ENCODE measurements at regions not wholly inside any gene's neighbourhood (a gene's known extent, or its start where the extent isn't known, plus 50 kb on each side); places are given as distances from the start of the nearest gene placed in this dataset.

DNA sequence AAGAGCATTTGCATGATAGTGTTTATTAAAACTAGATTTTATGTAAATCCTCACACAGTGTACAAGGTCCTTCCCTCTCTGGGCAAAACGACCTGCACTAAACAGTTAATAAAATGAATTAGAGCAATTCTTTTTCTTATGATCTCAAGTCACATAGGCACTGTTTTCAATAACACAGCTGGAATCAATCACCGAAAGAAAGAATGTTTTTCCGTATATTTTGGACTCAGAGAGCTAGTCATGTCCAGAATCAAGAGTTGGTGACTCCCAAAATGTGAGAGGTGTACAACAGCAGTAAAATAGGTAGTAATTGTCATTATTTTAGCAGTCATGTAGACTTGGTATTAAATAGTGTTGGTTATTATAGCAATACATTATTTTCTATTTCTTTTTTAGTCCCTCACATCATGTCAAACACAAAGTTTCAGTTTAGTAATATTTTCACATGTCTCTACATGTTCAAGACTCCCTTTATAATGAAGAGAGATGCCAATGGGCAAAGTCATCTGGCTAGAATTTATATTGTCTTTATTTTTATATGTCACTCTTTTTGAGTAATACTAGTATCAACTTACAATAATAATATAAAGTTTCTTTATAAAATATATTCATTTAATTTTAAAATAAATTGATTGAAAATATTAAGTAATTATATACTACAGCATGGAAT, 448.6 kb upstream of the CDIN1 start:
- no peak for TF ChIP-seq CTCF (IDR thresholded peaks at IDR 0.05)
- no peak for TF ChIP-seq POLR2A (IDR thresholded peaks at IDR 0.05)
- TF ChIP-seq EP300 (IDR thresholded peaks at IDR 0.05) = no peak

Data from tibial nerve (tissue), 4 donors.